Mesenchymal stem cell (in vitro differentiated cells and primary cell): ENCODE measurements at regions not wholly inside any gene's neighbourhood (a gene's known extent, or its start where the extent isn't known, plus 50 kb on each side); places are given as distances from the start of the nearest gene placed in this dataset.

Experiments
- DNase-seq: peaks from one replicate; pipeline ENCODE4 v3.0.0-alpha.2; 2013
- H2AFZ ChIP-seq: one replicate; pipeline ENCODE4 v1.6.1; 2013; ENCODE audit warnings: low read depth, mild to moderate bottlenecking, control low read depth, inconsistent platforms, low read length, moderate library complexity
- H2AK5ac ChIP-seq: 2 replicates; pipeline ENCODE4 v1.6.1; 2013; ENCODE audit warnings: low read length, moderate library complexity, mild to moderate bottlenecking, inconsistent platforms; ENCODE audit not compliant: severe bottlenecking
- H2BK120ac ChIP-seq: one replicate; pipeline ENCODE4 v1.6.1; 2013; ENCODE audit warnings: low read depth, mild to moderate bottlenecking, inconsistent platforms, low read length, moderate library complexity
- H2BK12ac ChIP-seq, 2 experiments: one replicate each; pipeline ENCODE4 v1.6.1; 2013; ENCODE audit warnings: inconsistent platforms in 2 of 2, low read length in 2 of 2, mild to moderate bottlenecking in 2 of 2, moderate library complexity in 2 of 2, control low read depth in 1 of 2
- H2BK15ac ChIP-seq: one replicate; pipeline ENCODE4 v1.6.1; 2013; ENCODE audit warnings: mild to moderate bottlenecking, low read depth, inconsistent platforms; ENCODE audit not compliant: poor library complexity, severe bottlenecking
- H2BK5ac ChIP-seq: 2 replicates; pipeline ENCODE4 v1.6.1; 2013; ENCODE audit warnings: low read depth, mild to moderate bottlenecking, low read length, control low read depth, inconsistent platforms; ENCODE audit not compliant: poor library complexity, severe bottlenecking
- H3K14ac ChIP-seq, 2 experiments: one replicate each; pipeline ENCODE4 v1.6.1; 2013; ENCODE audit warnings: inconsistent platforms in 2 of 2, low read length in 2 of 2, control low read depth in 1 of 2, mild to moderate bottlenecking in 1 of 2, moderate library complexity in 1 of 2
- H3K18ac ChIP-seq, 2 experiments: one replicate each; pipeline ENCODE4 v1.6.1; 2013; ENCODE audit warnings: inconsistent platforms in 2 of 2, low read length in 2 of 2, control low read depth in 1 of 2, low read depth in 1 of 2, mild to moderate bottlenecking in 1 of 2
- H3K23ac ChIP-seq, 2 experiments: one replicate each; pipeline ENCODE4 v1.6.1; 2013; ENCODE audit warnings: inconsistent platforms in 2 of 2, low read length in 2 of 2, mild to moderate bottlenecking in 2 of 2, moderate library complexity in 2 of 2, control low read depth in 1 of 2
- H3K27ac ChIP-seq: 2 replicates; pipeline ENCODE4 v1.5.1; 2013; ENCODE audit warnings: mild to moderate bottlenecking, moderate library complexity, low read length, control low read depth, inconsistent platforms; ENCODE audit not compliant: poor library complexity, severe bottlenecking
- H3K27me3 ChIP-seq, 2 experiments: 2 replicates each; pipeline versions ENCODE4 v1.6.1 to v1.7.0; 2013; ENCODE audit warnings: low read length in 2 of 2, mild to moderate bottlenecking in 2 of 2, moderate library complexity in 2 of 2, control low read depth in 1 of 2, inconsistent platforms in 1 of 2; ENCODE audit not compliant: control insufficient read depth in 1 of 2, insufficient read depth in 1 of 2
- H3K36me3 ChIP-seq, 2 experiments: 2 replicates each; pipeline versions ENCODE4 v1.6.1 to v1.7.0; 2013; ENCODE audit warnings: low read length in 2 of 2, control low read depth in 1 of 2, inconsistent platforms in 1 of 2, low read depth in 1 of 2, mild to moderate bottlenecking in 1 of 2; ENCODE audit not compliant: insufficient read depth in 2 of 2, control insufficient read depth in 1 of 2
- H3K4ac ChIP-seq, 2 experiments: one replicate each; pipeline ENCODE4 v1.6.1; 2013; ENCODE audit warnings: inconsistent platforms in 2 of 2, low read length in 2 of 2, mild to moderate bottlenecking in 2 of 2, moderate library complexity in 2 of 2, control low read depth in 1 of 2, low read depth in 1 of 2
- H3K4me1 ChIP-seq: 2 replicates; pipeline ENCODE4 v1.6.1; 2013; ENCODE audit warnings: low read depth, low read length, control low read depth; ENCODE audit not compliant: control insufficient read depth, insufficient read depth
- H3K4me2 ChIP-seq: 2 replicates; pipeline ENCODE4 v1.6.1; 2013; ENCODE audit warnings: low read length, mild to moderate bottlenecking, inconsistent platforms; ENCODE audit not compliant: poor library complexity, severe bottlenecking
- H3K4me3 ChIP-seq, 2 experiments: 2 replicates each; pipeline versions ENCODE4 v1.5.1 to v1.7.0; 2013; ENCODE audit warnings: low read length in 2 of 2, mild to moderate bottlenecking in 2 of 2, control low read depth in 1 of 2, low read depth in 1 of 2; ENCODE audit not compliant: insufficient read depth in 1 of 2
- H3K79me1 ChIP-seq: replicated peaks from 2 replicates; pipeline ENCODE4 v1.6.1; 2013; ENCODE audit warnings: mild to moderate bottlenecking, control low read depth, low read length, inconsistent platforms; ENCODE audit not compliant: poor library complexity, severe bottlenecking
- H3K9ac ChIP-seq: 2 replicates; pipeline ENCODE4 v1.7.0; 2013; ENCODE audit warnings: mild to moderate bottlenecking, low read length, moderate library complexity
- H3K9me3 ChIP-seq: 2 replicates; pipeline ENCODE4 v1.7.0; 2013; ENCODE audit warnings: mild to moderate bottlenecking, low read length; ENCODE audit not compliant: control insufficient read depth
- H4K8ac ChIP-seq: one replicate; pipeline ENCODE4 v1.6.1; 2013; ENCODE audit warnings: inconsistent platforms, mild to moderate bottlenecking, low read length, moderate library complexity
- H4K91ac ChIP-seq: one replicate; pipeline ENCODE4 v1.6.1; 2013; ENCODE audit warnings: mild to moderate bottlenecking, low read length, inconsistent platforms
- WGBS: methylation state at CpG from one replicate; pipeline ENCODE4 v1.1.7; 2013; ENCODE audit warnings: mixed read lengths; 5-methylcytosine and 5-hydroxymethylcytosine counted together

- Histone ChIP-seq H3K27ac (no peak overlapping the region), H3K4me1 (no peaks in the 10 kb centered on the region), H3K14ac (no peak overlapping the region), H2BK5ac (no peak overlapping the region), H3K18ac (no peak overlapping the region), H3K4me3 (no peak overlapping the region), H3K36me3 (no peaks in the 10 kb centered on the region), H3K4me2 (no peak overlapping the region), H2BK12ac (no peak overlapping the region), H3K4ac (no peak overlapping the region), H2AFZ (no peak overlapping the region), H3K9ac (no peak overlapping the region), H2BK120ac (no peak overlapping the region), H3K79me1 (no peaks in the 10 kb centered on the region), H4K91ac (no peak overlapping the region), H2AK5ac (no peak overlapping the region), H4K8ac (no peak overlapping the region), H3K27me3 (peaks cover 4 to 8% of the 10 kb centered on the region in 2 experiments), H2BK15ac (no peak overlapping the region), H3K23ac (no peak overlapping the region), H3K9me3 (no peaks in the 10 kb centered on the region)
- 100% methylated on average over 1 of the region's 1 CpG for WGBS
- no peak for DNase-seq
These were observed 243.2 kb downstream of the EDEM1 start for GRCh38 chr3:5430701-5431100.

GRCh38 chr3:5431146-5431545, 243.6 kb downstream of the EDEM1 start:
- Histone ChIP-seq H3K23ac (no peak overlapping the region), H3K18ac (no peak overlapping the region), H2BK120ac (no peak overlapping the region), H3K9ac (no peak overlapping the region), H2BK12ac (no peak overlapping the region), H3K9me3 (no peaks in the 10 kb centered on the region), H3K4me1 (no peaks in the 10 kb centered on the region), H2BK5ac (no peak overlapping the region), H3K4ac (no peak overlapping the region), H3K27ac (no peak overlapping the region), H4K8ac (no peak overlapping the region), H2BK15ac (no peak overlapping the region), H3K4me2 (no peak overlapping the region), H2AK5ac (no peak overlapping the region), H4K91ac (no peak overlapping the region), H3K36me3 (no peaks in the 10 kb centered on the region), H3K27me3 (peaks cover 4 to 8% of the 10 kb centered on the region in 2 experiments), H3K79me1 (no peaks in the 10 kb centered on the region), H3K14ac (no peak overlapping the region), H3K4me3 (no peak overlapping the region), H2AFZ (no peak overlapping the region)
- no peak for DNase-seq
- WGBS, result 72% methylated on average over 4 of the region's 4 CpGs

- Histone ChIP-seq H3K79me1 (no peaks in the 10 kb centered on the region), H3K18ac (no peak overlapping the region), H3K9ac (no peak overlapping the region), H2AK5ac (no peak overlapping the region), H3K23ac (no peak overlapping the region), H3K27ac (no peak overlapping the region), H4K91ac (no peak overlapping the region), H3K27me3 (peaks cover 3 to 8% of the 10 kb centered on the region in 2 experiments), H2BK12ac (no peak overlapping the region), H3K9me3 (no peaks in the 10 kb centered on the region), H2AFZ (no peak overlapping the region), H2BK120ac (no peak overlapping the region), H2BK5ac (no peak overlapping the region), H3K36me3 (no peaks in the 10 kb centered on the region), H3K4me2 (no peak overlapping the region), H4K8ac (no peak overlapping the region), H3K4me1 (no peaks in the 10 kb centered on the region), H3K14ac (no peak overlapping the region), H2BK15ac (no peak overlapping the region), H3K4me3 (no peak overlapping the region), H3K4ac (no peak overlapping the region)
- WGBS, result 72% methylated on average over 5 of the region's 5 CpGs
- DNase-seq, result no peak
These were observed 244.4 kb downstream of the EDEM1 start for GRCh38 chr3:5431811-5432378.

- Histone ChIP-seq H3K27me3 (no peaks in the 10 kb centered on the region), H3K27ac (no peak overlapping the region), H3K4me1 (no peaks in the 10 kb centered on the region), H2AK5ac (no peak overlapping the region), H3K14ac (no peak overlapping the region), H2BK15ac (no peak overlapping the region), H3K18ac (no peak overlapping the region), H3K36me3 (no peaks in the 10 kb centered on the region), H4K91ac (no peak overlapping the region), H3K4me3 (no peak overlapping the region), H3K23ac (no peak overlapping the region), H3K4me2 (no peak overlapping the region), H3K79me1 (no peaks in the 10 kb centered on the region), H2AFZ (no peak overlapping the region), H3K9me3 (no peaks in the 10 kb centered on the region), H3K4ac (no peak overlapping the region), H4K8ac (no peak overlapping the region), H2BK12ac (no peak overlapping the region), H3K9ac (no peak overlapping the region), H2BK5ac (no peak overlapping the region), H2BK120ac (no peak overlapping the region)
- WGBS, result 89% methylated on average over 5 of the region's 5 CpGs
- DNase-seq, result no peak
These were observed 249.8 kb downstream of the EDEM1 start for GRCh38 chr3:5437296-5437782.
